ENCODE measurements at regions not wholly inside any gene's neighbourhood (a gene's known extent, or its start where the extent isn't known, plus 50 kb on each side); places are given as distances from the start of the nearest gene placed in this dataset.
A peak's percentile ranks its signal among the peaks of the same experiment; 100 is the strongest.

- TF ChIP-seq BCL11B (tag by site-specific recombination; IDR thresholded peaks at IDR 0.05; ENCODE audit: low read depth) (no peak), ZNF354C (tag by site-specific recombination; IDR thresholded peaks at IDR 0.05; ENCODE audit: borderline replicate concordance, low read depth) (no peak), ZFP41 (tag by site-specific recombination; IDR thresholded peaks at IDR 0.05; ENCODE audit: borderline replicate concordance) (no peak), ZNF133 (tag by site-specific recombination; IDR thresholded peaks at IDR 0.05) (no peak)
- H3K4me3 ChIP-seq (ENCODE audit: low read depth, low read length): no peak overlapping the region
- H3K36me3 ChIP-seq (ENCODE audit: control insufficient read depth in 2 of 2, insufficient read depth in 1 of 2, low read length in 2 of 2): no peaks in the 10 kb centered on the region
- POLR2A ChIA-PET: no interaction called here
- H3K27ac ChIP-seq (ENCODE audit: extremely low read depth, low read depth, low read length): no peak overlapping the region
- CTCF ChIA-PET: no interaction called here
- no peaks in the 10 kb centered on the region for H3K9me3 ChIP-seq (ENCODE audit: control insufficient read depth, insufficient read depth, low read depth, low read length)
- no peaks in the 10 kb centered on the region for H3K4me1 ChIP-seq (ENCODE audit: control insufficient read depth, insufficient read depth, low read length)
Measured at GRCh38 chr2:36170805-36171204, 184.8 kb upstream of the CRIM1 start.

DNA sequence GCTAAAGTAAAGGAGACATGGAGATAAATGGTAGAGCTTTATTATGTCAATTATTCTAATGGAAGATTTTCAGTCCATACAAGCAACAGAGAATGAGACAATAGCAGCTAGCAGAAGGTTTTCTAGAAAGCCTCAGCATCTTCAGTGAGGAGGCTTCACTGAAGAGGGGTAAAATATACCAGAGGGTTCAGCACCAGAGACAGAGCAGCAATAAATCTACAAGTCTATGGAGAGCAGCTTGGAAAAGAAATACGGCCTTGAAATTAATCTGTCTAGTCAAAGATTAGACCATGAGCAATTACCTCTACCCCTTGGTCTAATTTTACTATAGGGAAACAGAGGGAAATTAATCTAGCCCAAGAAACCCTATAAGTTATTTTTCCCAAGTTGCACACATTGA lies 185.7 kb upstream of the CRIM1 start:
- ChIA-PET POLR2A (no interaction called here), CTCF (no interaction called here)
- H3K4me3 ChIP-seq (ENCODE audit: low read depth, low read length): no peak overlapping the region
- no peaks in the 10 kb centered on the region for H3K36me3 ChIP-seq (ENCODE audit: control insufficient read depth in 2 of 2, insufficient read depth in 1 of 2, low read length in 2 of 2)
- TF ChIP-seq, protein P1, sequence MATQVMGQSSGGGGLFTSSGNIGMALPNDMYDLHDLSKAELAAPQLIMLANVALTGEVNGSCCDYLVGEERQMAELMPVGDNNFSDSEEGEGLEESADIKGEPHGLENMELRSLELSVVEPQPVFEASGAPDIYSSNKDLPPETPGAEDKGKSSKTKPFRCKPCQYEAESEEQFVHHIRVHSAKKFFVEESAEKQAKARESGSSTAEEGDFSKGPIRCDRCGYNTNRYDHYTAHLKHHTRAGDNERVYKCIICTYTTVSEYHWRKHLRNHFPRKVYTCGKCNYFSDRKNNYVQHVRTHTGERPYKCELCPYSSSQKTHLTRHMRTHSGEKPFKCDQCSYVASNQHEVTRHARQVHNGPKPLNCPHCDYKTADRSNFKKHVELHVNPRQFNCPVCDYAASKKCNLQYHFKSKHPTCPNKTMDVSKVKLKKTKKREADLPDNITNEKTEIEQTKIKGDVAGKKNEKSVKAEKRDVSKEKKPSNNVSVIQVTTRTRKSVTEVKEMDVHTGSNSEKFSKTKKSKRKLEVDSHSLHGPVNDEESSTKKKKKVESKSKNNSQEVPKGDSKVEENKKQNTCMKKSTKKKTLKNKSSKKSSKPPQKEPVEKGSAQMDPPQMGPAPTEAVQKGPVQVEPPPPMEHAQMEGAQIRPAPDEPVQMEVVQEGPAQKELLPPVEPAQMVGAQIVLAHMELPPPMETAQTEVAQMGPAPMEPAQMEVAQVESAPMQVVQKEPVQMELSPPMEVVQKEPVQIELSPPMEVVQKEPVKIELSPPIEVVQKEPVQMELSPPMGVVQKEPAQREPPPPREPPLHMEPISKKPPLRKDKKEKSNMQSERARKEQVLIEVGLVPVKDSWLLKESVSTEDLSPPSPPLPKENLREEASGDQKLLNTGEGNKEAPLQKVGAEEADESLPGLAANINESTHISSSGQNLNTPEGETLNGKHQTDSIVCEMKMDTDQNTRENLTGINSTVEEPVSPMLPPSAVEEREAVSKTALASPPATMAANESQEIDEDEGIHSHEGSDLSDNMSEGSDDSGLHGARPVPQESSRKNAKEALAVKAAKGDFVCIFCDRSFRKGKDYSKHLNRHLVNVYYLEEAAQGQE (tag by site-specific recombination; IDR thresholded peaks at IDR 0.05): 0 out of 2 replicates have a peak, but pooled peaks have one; percentile 39
- TF ChIP-seq GLI2 (tag by site-specific recombination; IDR thresholded peaks at IDR 0.05; ENCODE audit: borderline replicate concordance, low read depth): no peak
- no peak for TF ChIP-seq ZNF292 (tag by site-specific recombination; IDR thresholded peaks at IDR 0.05; ENCODE audit: borderline replicate concordance, low read depth)
- no peak for TF ChIP-seq BCL11B (tag by site-specific recombination; IDR thresholded peaks at IDR 0.05; ENCODE audit: low read depth)
- TF ChIP-seq ZNF202 (tag by site-specific recombination; IDR thresholded peaks at IDR 0.05; ENCODE audit: borderline replicate concordance): no peak
- no peak for TF ChIP-seq ZNF544 (tag by site-specific recombination; IDR thresholded peaks at IDR 0.05)
- TF ChIP-seq, protein P2, sequence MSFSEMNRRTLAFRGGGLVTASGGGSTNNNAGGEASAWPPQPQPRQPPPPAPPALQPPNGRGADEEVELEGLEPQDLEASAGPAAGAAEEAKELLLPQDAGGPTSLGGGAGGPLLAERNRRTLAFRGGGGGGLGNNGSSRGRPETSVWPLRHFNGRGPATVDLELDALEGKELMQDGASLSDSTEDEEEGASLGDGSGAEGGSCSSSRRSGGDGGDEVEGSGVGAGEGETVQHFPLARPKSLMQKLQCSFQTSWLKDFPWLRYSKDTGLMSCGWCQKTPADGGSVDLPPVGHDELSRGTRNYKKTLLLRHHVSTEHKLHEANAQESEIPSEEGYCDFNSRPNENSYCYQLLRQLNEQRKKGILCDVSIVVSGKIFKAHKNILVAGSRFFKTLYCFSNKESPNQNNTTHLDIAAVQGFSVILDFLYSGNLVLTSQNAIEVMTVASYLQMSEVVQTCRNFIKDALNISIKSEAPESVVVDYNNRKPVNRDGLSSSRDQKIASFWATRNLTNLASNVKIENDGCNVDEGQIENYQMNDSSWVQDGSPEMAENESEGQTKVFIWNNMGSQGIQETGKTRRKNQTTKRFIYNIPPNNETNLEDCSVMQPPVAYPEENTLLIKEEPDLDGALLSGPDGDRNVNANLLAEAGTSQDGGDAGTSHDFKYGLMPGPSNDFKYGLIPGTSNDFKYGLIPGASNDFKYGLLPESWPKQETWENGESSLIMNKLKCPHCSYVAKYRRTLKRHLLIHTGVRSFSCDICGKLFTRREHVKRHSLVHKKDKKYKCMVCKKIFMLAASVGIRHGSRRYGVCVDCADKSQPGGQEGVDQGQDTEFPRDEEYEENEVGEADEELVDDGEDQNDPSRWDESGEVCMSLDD (tag by site-specific recombination; IDR thresholded peaks at IDR 0.05): no peak
- no peak overlapping the region for H3K27ac ChIP-seq (ENCODE audit: extremely low read depth, low read depth, low read length)
- no peaks in the 10 kb centered on the region for H3K9me3 ChIP-seq (ENCODE audit: control insufficient read depth, insufficient read depth, low read depth, low read length)
- no peaks in the 10 kb centered on the region for H3K4me1 ChIP-seq (ENCODE audit: control insufficient read depth, insufficient read depth, low read length)

GRCh38 chr2:36168115-36168514 lies 187.5 kb upstream of the CRIM1 start:
- TF ChIP-seq ZSCAN16 (tag by site-specific recombination; IDR thresholded peaks at IDR 0.05) (no peak), ZXDB (tag by site-specific recombination; IDR thresholded peaks at IDR 0.05) (no peak), ZFP37 (tag by site-specific recombination; IDR thresholded peaks at IDR 0.05) (no peak), YY2 (tag by site-specific recombination; IDR thresholded peaks at IDR 0.05) (no peak), ZNF624 (tag by site-specific recombination; IDR thresholded peaks at IDR 0.05) (no peak), ZNF37A (tag by site-specific recombination; IDR thresholded peaks at IDR 0.05) (no peak), ZFP3 (tag by site-specific recombination; IDR thresholded peaks at IDR 0.05; ENCODE audit: low read depth) (no peak), ZNF548 (tag by site-specific recombination; IDR thresholded peaks at IDR 0.05) (no peak), ZNF433 (tag by site-specific recombination; IDR thresholded peaks at IDR 0.05; ENCODE audit: low read depth) (no peak), KLF7 (tag by site-specific recombination; IDR thresholded peaks at IDR 0.05; ENCODE audit: borderline replicate concordance) (no peak), ZNF394 (tag by site-specific recombination; IDR thresholded peaks at IDR 0.05; ENCODE audit: borderline replicate concordance) (no peak), ZNF138 (tag by site-specific recombination; IDR thresholded peaks at IDR 0.05; ENCODE audit: borderline replicate concordance) (no peak), ZBTB7A (tag by site-specific recombination; IDR thresholded peaks at IDR 0.05; ENCODE audit: low read depth) (no peak), KLF16 (tag by site-specific recombination; IDR thresholded peaks at IDR 0.05) (no peak), ZNF202 (tag by site-specific recombination; IDR thresholded peaks at IDR 0.05; ENCODE audit: borderline replicate concordance) (no peak), SALL2 (tag by site-specific recombination; IDR thresholded peaks at IDR 0.05; ENCODE audit: borderline replicate concordance) (no peak)
- TF ChIP-seq, protein P3, sequence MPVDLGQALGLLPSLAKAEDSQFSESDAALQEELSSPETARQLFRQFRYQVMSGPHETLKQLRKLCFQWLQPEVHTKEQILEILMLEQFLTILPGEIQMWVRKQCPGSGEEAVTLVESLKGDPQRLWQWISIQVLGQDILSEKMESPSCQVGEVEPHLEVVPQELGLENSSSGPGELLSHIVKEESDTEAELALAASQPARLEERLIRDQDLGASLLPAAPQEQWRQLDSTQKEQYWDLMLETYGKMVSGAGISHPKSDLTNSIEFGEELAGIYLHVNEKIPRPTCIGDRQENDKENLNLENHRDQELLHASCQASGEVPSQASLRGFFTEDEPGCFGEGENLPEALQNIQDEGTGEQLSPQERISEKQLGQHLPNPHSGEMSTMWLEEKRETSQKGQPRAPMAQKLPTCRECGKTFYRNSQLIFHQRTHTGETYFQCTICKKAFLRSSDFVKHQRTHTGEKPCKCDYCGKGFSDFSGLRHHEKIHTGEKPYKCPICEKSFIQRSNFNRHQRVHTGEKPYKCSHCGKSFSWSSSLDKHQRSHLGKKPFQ (tag by site-specific recombination; IDR thresholded peaks at IDR 0.05): no peak
- Histone ChIP-seq H3K9me3 (ENCODE audit: control insufficient read depth, insufficient read depth, low read depth, low read length) (no peaks in the 10 kb centered on the region), H3K4me1 (ENCODE audit: control insufficient read depth, insufficient read depth, low read length) (no peaks in the 10 kb centered on the region), H3K27ac (ENCODE audit: extremely low read depth, low read depth, low read length) (no peak overlapping the region), H3K4me3 (ENCODE audit: low read depth, low read length) (no peak overlapping the region), H3K36me3 (ENCODE audit: control insufficient read depth in 2 of 2, insufficient read depth in 1 of 2, low read length in 2 of 2) (no peaks in the 10 kb centered on the region)
- ChIA-PET POLR2A (no interaction called here), CTCF (no interaction called here)

All from HEK293 (cell line).